ENCODE measurements at regions not wholly inside any gene's neighbourhood (a gene's known extent, or its start where the extent isn't known, plus 50 kb on each side); places are given as distances from the start of the nearest gene placed in this dataset.

- intact Hi-C loops (cut with micrococcal nuclease): no loop called here
- WGBS (ENCODE audit: insufficient coverage): 93% methylated on average over 2 of the region's 2 CpGs
- Mint-ChIP-seq H3K27ac (no peak overlapping the region), H3K4me3 (no peak overlapping the region), H3K9me3 (no peaks in the 10 kb centered on the region), H3K27me3 (ENCODE audit: low read depth in 2 of 2) (peaks cover 3 to 6% of the 10 kb centered on the region in 2 donors), H3K36me3 (no peaks in the 10 kb centered on the region), H3K4me1 (no peaks in the 10 kb centered on the region)
- Histone ChIP-seq H3K27me3 (ENCODE audit: control insufficient read depth, insufficient read depth, low read length) (no peaks in the 10 kb centered on the region), H3K4me1 (ENCODE audit: control insufficient read depth, insufficient read depth, low read length) (no peaks in the 10 kb centered on the region), H3K4me3 (ENCODE audit: low read length) (no peak overlapping the region), H3K9me3 (ENCODE audit: control insufficient read depth, insufficient read depth, low read length) (no peaks in the 10 kb centered on the region), H3K36me3 (ENCODE audit: control insufficient read depth, insufficient read depth, low read length) (no peaks in the 10 kb centered on the region), H3K27ac (ENCODE audit: low read length) (no peak overlapping the region)
- TF ChIP-seq, protein P1, sequence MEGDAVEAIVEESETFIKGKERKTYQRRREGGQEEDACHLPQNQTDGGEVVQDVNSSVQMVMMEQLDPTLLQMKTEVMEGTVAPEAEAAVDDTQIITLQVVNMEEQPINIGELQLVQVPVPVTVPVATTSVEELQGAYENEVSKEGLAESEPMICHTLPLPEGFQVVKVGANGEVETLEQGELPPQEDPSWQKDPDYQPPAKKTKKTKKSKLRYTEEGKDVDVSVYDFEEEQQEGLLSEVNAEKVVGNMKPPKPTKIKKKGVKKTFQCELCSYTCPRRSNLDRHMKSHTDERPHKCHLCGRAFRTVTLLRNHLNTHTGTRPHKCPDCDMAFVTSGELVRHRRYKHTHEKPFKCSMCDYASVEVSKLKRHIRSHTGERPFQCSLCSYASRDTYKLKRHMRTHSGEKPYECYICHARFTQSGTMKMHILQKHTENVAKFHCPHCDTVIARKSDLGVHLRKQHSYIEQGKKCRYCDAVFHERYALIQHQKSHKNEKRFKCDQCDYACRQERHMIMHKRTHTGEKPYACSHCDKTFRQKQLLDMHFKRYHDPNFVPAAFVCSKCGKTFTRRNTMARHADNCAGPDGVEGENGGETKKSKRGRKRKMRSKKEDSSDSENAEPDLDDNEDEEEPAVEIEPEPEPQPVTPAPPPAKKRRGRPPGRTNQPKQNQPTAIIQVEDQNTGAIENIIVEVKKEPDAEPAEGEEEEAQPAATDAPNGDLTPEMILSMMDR (IDR thresholded peaks at IDR 0.05): no peak
- ATAC-seq (no peak), DNase-seq (no peak)
These were observed 123.3 kb upstream of the COL21A1 start for GRCh38 chr6:56370561-56371211.

DNA sequence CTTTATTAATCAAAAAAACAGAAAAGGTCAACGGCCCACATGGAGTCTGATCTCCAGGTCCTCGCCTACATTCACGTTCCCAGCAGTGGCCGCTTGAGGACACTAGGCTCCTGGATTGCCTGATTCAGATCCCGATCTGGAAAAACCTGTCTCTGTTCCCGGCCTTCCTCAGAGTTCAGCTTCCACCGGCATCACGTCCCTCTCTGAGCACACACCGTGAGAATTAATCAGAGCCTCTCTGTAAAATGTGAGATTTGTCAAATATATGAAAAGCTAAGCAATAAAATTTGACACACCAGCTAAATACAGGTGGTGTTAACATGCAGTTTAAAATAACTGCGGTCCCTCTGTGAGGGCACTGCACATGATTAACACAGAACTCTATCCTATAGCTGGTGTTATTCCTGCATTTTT is 122.8 kb upstream of the COL21A1 start:
- 93% methylated on average over 10 of the region's 10 CpGs for whole genome bisulfite sequencing (ENCODE audit: insufficient coverage)
- H3K27me3 ChIP-seq (ENCODE audit: control insufficient read depth, insufficient read depth, low read length): no peaks in the 10 kb centered on the region
- H3K36me3 ChIP-seq (ENCODE audit: control insufficient read depth, insufficient read depth, low read length): no peaks in the 10 kb centered on the region
- no peak for ATAC-seq
- intact Hi-C loops (cut with micrococcal nuclease): no loop called here
- H3K27ac ChIP-seq (ENCODE audit: low read length): no peak overlapping the region
- Mint-ChIP-seq H3K4me3 (no peak overlapping the region), H3K27ac (no peak overlapping the region), H3K27me3 (ENCODE audit: low read depth in 2 of 2) (peaks cover 3 to 12% of the 10 kb centered on the region in 2 donors), H3K4me1 (no peaks in the 10 kb centered on the region), H3K36me3 (no peaks in the 10 kb centered on the region), H3K9me3 (no peaks in the 10 kb centered on the region)
- H3K9me3 ChIP-seq (ENCODE audit: control insufficient read depth, insufficient read depth, low read length): no peaks in the 10 kb centered on the region
- no peak for DNase-seq
- no peak overlapping the region for H3K4me3 ChIP-seq (ENCODE audit: low read length)
- H3K4me1 ChIP-seq (ENCODE audit: control insufficient read depth, insufficient read depth, low read length): no peaks in the 10 kb centered on the region
- TF ChIP-seq, protein P1 (IDR thresholded peaks at IDR 0.05): no peak

DNA sequence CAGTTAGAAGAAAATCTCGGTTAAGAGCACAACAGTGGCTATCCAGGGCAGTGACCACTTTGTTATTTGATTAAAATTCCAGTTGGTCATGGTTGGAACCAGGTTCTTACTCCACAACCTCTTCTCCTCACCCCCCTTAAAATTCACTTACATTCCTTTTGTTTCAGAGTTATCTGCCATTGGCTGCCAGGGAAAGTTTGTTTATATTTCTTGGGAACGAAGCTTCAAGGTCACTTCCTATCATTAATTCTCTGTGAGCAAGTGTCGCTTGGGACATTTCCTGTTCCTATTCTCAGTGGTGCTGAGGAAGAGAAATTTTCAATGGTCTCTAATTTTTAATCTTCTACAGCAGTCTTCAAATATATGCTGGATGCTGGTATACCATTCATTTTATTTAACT is 121.1 kb upstream of the COL21A1 start:
- TF ChIP-seq, protein P1 (IDR thresholded peaks at IDR 0.05): no peak
- intact Hi-C loops (cut with micrococcal nuclease): no loop called here

More for the DNA sequence above, 121.1 kb upstream of the COL21A1 start:
- Histone ChIP-seq H3K27me3 (ENCODE audit: control insufficient read depth, insufficient read depth, low read length) (no peaks in the 10 kb centered on the region), H3K36me3 (ENCODE audit: control insufficient read depth, insufficient read depth, low read length) (no peaks in the 10 kb centered on the region), H3K27ac (ENCODE audit: low read length) (no peak overlapping the region), H3K4me1 (ENCODE audit: control insufficient read depth, insufficient read depth, low read length) (no peaks in the 10 kb centered on the region), H3K4me3 (ENCODE audit: low read length) (no peak overlapping the region), H3K9me3 (ENCODE audit: control insufficient read depth, insufficient read depth, low read length) (no peaks in the 10 kb centered on the region)
- H3K9me3 Mint-ChIP-seq: no peaks in the 10 kb centered on the region
- ATAC-seq (no peak), DNase-seq (no peak)
- H3K27ac Mint-ChIP-seq: no peak overlapping the region
- no peak overlapping the region for H3K4me3 Mint-ChIP-seq
- peaks cover 3 to 16% of the 10 kb centered on the region in 2 donors for H3K27me3 Mint-ChIP-seq (ENCODE audit: low read depth in 2 of 2)
- no peaks in the 10 kb centered on the region for H3K36me3 Mint-ChIP-seq
- WGBS (ENCODE audit: insufficient coverage): 76% methylated on average over 1 of the region's 3 CpGs
- H3K4me1 Mint-ChIP-seq: no peaks in the 10 kb centered on the region
